ENCODE measurements at regions not wholly inside any gene's neighbourhood (a gene's known extent, or its start where the extent isn't known, plus 50 kb on each side); places are given as distances from the start of the nearest gene placed in this dataset.

DNA sequence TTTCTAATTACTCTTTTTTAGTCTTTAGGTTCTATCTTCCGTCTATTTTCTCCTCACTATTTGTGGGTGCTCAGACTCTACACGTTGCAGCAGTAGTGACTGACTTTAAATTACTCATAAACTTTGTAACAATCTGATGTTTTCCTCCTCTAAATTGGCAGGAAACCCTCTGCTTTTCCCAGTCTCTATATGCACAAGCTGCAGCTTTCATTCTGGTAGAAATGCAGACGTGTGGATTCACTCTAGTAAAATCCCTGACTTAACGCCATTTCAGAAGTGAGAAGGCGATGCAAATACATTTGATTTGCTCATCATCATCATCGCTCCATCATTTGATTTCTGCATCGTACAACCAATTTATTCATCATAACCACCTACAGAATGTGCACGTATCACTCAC lies 561.0 kb upstream of the ZFHX3 start:
- no peak overlapping the region for H2AFZ ChIP-seq (ENCODE audit: low read length)
- no peaks in the 10 kb centered on the region for H3K27me3 ChIP-seq (ENCODE audit: insufficient read depth, low read length)
- H3K9ac ChIP-seq (ENCODE audit: low read length), result no peak overlapping the region
- no peaks in the 10 kb centered on the region for H3K4me1 ChIP-seq (ENCODE audit: insufficient read depth, low read length, severe bottlenecking)
- H3K4me3 ChIP-seq (ENCODE audit: low read depth, low read length, poor library complexity, severe bottlenecking), result no peak overlapping the region
- no peaks in the 10 kb centered on the region for H3K9me2 ChIP-seq (ENCODE audit: low read depth, low read length)
- no peaks in the 10 kb centered on the region for H3K9me3 ChIP-seq (ENCODE audit: low read length)
- H4K20me1 ChIP-seq (ENCODE audit: insufficient read depth, low read length), result no peaks in the 10 kb centered on the region
- no peak for TF ChIP-seq EZH2 (IDR thresholded peaks at IDR 0.05; ENCODE audit: borderline replicate concordance, low read length)
- TF ChIP-seq, protein P1, sequence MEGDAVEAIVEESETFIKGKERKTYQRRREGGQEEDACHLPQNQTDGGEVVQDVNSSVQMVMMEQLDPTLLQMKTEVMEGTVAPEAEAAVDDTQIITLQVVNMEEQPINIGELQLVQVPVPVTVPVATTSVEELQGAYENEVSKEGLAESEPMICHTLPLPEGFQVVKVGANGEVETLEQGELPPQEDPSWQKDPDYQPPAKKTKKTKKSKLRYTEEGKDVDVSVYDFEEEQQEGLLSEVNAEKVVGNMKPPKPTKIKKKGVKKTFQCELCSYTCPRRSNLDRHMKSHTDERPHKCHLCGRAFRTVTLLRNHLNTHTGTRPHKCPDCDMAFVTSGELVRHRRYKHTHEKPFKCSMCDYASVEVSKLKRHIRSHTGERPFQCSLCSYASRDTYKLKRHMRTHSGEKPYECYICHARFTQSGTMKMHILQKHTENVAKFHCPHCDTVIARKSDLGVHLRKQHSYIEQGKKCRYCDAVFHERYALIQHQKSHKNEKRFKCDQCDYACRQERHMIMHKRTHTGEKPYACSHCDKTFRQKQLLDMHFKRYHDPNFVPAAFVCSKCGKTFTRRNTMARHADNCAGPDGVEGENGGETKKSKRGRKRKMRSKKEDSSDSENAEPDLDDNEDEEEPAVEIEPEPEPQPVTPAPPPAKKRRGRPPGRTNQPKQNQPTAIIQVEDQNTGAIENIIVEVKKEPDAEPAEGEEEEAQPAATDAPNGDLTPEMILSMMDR (IDR thresholded peaks at IDR 0.05; ENCODE audit: low read length), result no peak
- H3K27ac ChIP-seq (ENCODE audit: low read depth, low read length, poor library complexity, severe bottlenecking), result no peak overlapping the region
- H3K79me2 ChIP-seq (ENCODE audit: insufficient read depth, low read length), result no peaks in the 10 kb centered on the region
- H3K36me3 ChIP-seq (ENCODE audit: insufficient read depth, low read length), result no peaks in the 10 kb centered on the region
- H3F3A ChIP-seq (ENCODE audit: insufficient read depth, low read length), result no peaks in the 10 kb centered on the region
- no peak overlapping the region for H3K4me2 ChIP-seq (ENCODE audit: low read length)

DNA sequence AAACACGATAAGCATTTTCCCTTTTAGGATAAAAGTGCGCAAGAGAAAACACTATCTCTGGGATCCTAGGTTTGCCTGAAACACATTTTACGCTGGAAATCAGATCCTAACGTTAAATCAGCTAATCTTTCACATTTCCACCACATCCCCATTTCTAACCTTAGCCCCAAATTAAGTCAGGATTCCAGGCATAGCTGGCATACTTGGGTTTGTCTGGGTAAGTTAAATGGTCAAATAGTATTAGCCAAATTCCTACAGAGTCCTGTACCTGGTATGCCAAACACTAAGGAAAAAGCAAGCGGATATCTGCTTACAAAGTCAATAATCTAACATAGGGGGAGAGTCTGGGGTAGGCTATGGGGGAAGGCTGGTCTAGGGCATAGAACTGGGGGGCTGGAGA lies 557.4 kb upstream of the ZFHX3 start:
- Histone ChIP-seq H3K9me3 (ENCODE audit: low read length) (no peaks in the 10 kb centered on the region), H3K9ac (ENCODE audit: low read length) (no peak overlapping the region), H3K4me1 (ENCODE audit: insufficient read depth, low read length, severe bottlenecking) (no peaks in the 10 kb centered on the region), H3K36me3 (ENCODE audit: insufficient read depth, low read length) (no peaks in the 10 kb centered on the region), H3F3A (ENCODE audit: insufficient read depth, low read length) (no peaks in the 10 kb centered on the region), H3K4me3 (ENCODE audit: low read depth, low read length, poor library complexity, severe bottlenecking) (no peak overlapping the region), H4K20me1 (ENCODE audit: insufficient read depth, low read length) (no peaks in the 10 kb centered on the region), H3K79me2 (ENCODE audit: insufficient read depth, low read length) (no peaks in the 10 kb centered on the region), H3K27ac (ENCODE audit: low read depth, low read length, poor library complexity, severe bottlenecking) (no peak overlapping the region), H3K4me2 (ENCODE audit: low read length) (no peak overlapping the region), H3K9me2 (ENCODE audit: low read depth, low read length) (no peaks in the 10 kb centered on the region), H3K27me3 (ENCODE audit: insufficient read depth, low read length) (no peaks in the 10 kb centered on the region), H2AFZ (ENCODE audit: low read length) (no peak overlapping the region)
- no peak for TF ChIP-seq EZH2 (IDR thresholded peaks at IDR 0.05; ENCODE audit: borderline replicate concordance, low read length)
- TF ChIP-seq, protein P1 (IDR thresholded peaks at IDR 0.05; ENCODE audit: low read length), result no peak

DNA sequence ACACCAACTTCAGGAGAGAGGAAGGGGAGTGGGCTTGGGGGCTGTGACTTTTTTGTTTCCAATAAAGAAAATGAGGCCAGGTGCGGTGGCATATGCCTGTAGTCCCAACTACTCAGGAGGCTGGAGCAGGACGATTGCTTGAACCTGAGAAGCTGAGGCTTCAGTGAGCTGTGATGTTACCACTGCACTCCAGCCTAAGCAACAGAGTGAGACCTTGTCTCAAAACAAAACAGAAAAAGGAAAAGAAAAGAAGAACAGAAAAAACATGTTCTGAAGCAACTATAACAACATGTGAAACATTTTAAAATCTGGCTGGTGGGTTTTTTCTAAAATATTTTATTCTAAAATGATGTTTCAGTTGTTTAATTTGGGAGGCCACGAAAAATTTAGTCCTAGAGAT lies 554.0 kb upstream of the ZFHX3 start:
- no peaks in the 10 kb centered on the region for H3K9me2 ChIP-seq (ENCODE audit: low read depth, low read length)
- H4K20me1 ChIP-seq (ENCODE audit: insufficient read depth, low read length), result no peaks in the 10 kb centered on the region
- H3K27me3 ChIP-seq (ENCODE audit: insufficient read depth, low read length), result no peaks in the 10 kb centered on the region
- H3K9me3 ChIP-seq (ENCODE audit: low read length), result no peaks in the 10 kb centered on the region
- no peaks in the 10 kb centered on the region for H3F3A ChIP-seq (ENCODE audit: insufficient read depth, low read length)
- no peaks in the 10 kb centered on the region for H3K79me2 ChIP-seq (ENCODE audit: insufficient read depth, low read length)
- no peak overlapping the region for H2AFZ ChIP-seq (ENCODE audit: low read length)
- H3K4me1 ChIP-seq (ENCODE audit: insufficient read depth, low read length, severe bottlenecking), result no peaks in the 10 kb centered on the region
- no peak overlapping the region for H3K9ac ChIP-seq (ENCODE audit: low read length)
- H3K4me3 ChIP-seq (ENCODE audit: low read depth, low read length, poor library complexity, severe bottlenecking), result no peak overlapping the region
- H3K27ac ChIP-seq (ENCODE audit: low read depth, low read length, poor library complexity, severe bottlenecking), result no peak overlapping the region
- H3K4me2 ChIP-seq (ENCODE audit: low read length), result no peak overlapping the region
- TF ChIP-seq, protein P1 (IDR thresholded peaks at IDR 0.05; ENCODE audit: low read length), result no peak
- TF ChIP-seq EZH2 (IDR thresholded peaks at IDR 0.05; ENCODE audit: borderline replicate concordance, low read length), result no peak
- H3K36me3 ChIP-seq (ENCODE audit: insufficient read depth, low read length), result no peaks in the 10 kb centered on the region
